ENCODE measurements at regions not wholly inside any gene's neighbourhood (a gene's known extent, or its start where the extent isn't known, plus 50 kb on each side); places are given as distances from the start of the nearest gene placed in this dataset.

GRCh38 chr2:9771101-9771449 is 72.2 kb upstream of the TAF1B start:
- no peak for DNase-seq (ENCODE audit: low read depth in 3 of 3, low spot score in 2 of 3)

- no peak for DNase-seq (ENCODE audit: low read depth in 3 of 3, low spot score in 2 of 3)
Observed at GRCh38 chr2:9771481-9772017, 71.7 kb upstream of the TAF1B start.

GRCh38 chr2:9772035-9772998 is 71.0 kb upstream of the TAF1B start:
- DNase-seq (ENCODE audit: low read depth in 3 of 3, low spot score in 2 of 3) = no peak

GRCh38 chr2:9772999-9773902 is 70.0 kb upstream of the TAF1B start:
- no peak for DNase-seq (ENCODE audit: low read depth in 3 of 3, low spot score in 2 of 3)

- no peak for DNase-seq (ENCODE audit: low read depth in 3 of 3, low spot score in 2 of 3)
Observed at GRCh38 chr2:9773903-9774239, 69.4 kb upstream of the TAF1B start.

- no peak for DNase-seq (ENCODE audit: low read depth in 3 of 3, low spot score in 2 of 3)
Observed at GRCh38 chr2:9774266-9774665, 69.0 kb upstream of the TAF1B start.

- no peak for DNase-seq (ENCODE audit: low read depth in 3 of 3, low spot score in 2 of 3)
Observed at GRCh38 chr2:9775351-9775750, 67.9 kb upstream of the TAF1B start.

GRCh38 chr2:9775999-9776712 is 67.1 kb upstream of the TAF1B start:
- DNase-seq (ENCODE audit: low read depth in 3 of 3, low spot score in 2 of 3) = no peak

GRCh38 chr2:9777081-9777480 is 66.2 kb upstream of the TAF1B start:
- no peak for DNase-seq (ENCODE audit: low read depth in 3 of 3, low spot score in 2 of 3)

- DNase-seq (ENCODE audit: low read depth in 3 of 3, low spot score in 2 of 3) = no peak
Observed at GRCh38 chr2:9778012-9778411, 65.3 kb upstream of the TAF1B start.

- DNase-seq (ENCODE audit: low read depth in 3 of 3, low spot score in 2 of 3) = no peak
Observed at GRCh38 chr2:9778471-9779316, 64.6 kb upstream of the TAF1B start.

- no peak for DNase-seq (ENCODE audit: low read depth in 3 of 3, low spot score in 2 of 3)
Observed at GRCh38 chr2:9779596-9780264, 63.5 kb upstream of the TAF1B start.

- no peak for DNase-seq (ENCODE audit: low read depth in 3 of 3, low spot score in 2 of 3)
Observed at GRCh38 chr2:9780368-9781130, 62.7 kb upstream of the TAF1B start.

- DNase-seq (ENCODE audit: low read depth in 3 of 3, low spot score in 2 of 3) = no peak
Observed at GRCh38 chr2:9781252-9781651, 62.0 kb upstream of the TAF1B start.

GRCh38 chr2:9782197-9782719 is 61.0 kb upstream of the TAF1B start:
- no peak for DNase-seq (ENCODE audit: low read depth in 3 of 3, low spot score in 2 of 3)

GRCh38 chr2:9789371-9789770 is 53.9 kb upstream of the TAF1B start:
- no peak for DNase-seq (ENCODE audit: low read depth in 3 of 3, low spot score in 2 of 3)

GRCh38 chr2:9790702-9791225 is 52.5 kb upstream of the TAF1B start:
- no peak for DNase-seq (ENCODE audit: low read depth in 3 of 3, low spot score in 2 of 3)

- no peak for DNase-seq (ENCODE audit: low read depth in 3 of 3, low spot score in 2 of 3)
Observed at GRCh38 chr2:9791711-9792110, 51.6 kb upstream of the TAF1B start.
